GM21529 (cell line): ENCODE measurements at regions not wholly inside any gene's neighbourhood (a gene's known extent, or its start where the extent isn't known, plus 50 kb on each side); places are given as distances from the start of the nearest gene placed in this dataset.

Source experiments
- ATAC-seq: cut with Tn5 transposase; IDR thresholded peaks from one replicate; pipeline ENCODE4 v1.9.1; 2021; ENCODE audit not compliant: unreplicated experiment

DNA sequence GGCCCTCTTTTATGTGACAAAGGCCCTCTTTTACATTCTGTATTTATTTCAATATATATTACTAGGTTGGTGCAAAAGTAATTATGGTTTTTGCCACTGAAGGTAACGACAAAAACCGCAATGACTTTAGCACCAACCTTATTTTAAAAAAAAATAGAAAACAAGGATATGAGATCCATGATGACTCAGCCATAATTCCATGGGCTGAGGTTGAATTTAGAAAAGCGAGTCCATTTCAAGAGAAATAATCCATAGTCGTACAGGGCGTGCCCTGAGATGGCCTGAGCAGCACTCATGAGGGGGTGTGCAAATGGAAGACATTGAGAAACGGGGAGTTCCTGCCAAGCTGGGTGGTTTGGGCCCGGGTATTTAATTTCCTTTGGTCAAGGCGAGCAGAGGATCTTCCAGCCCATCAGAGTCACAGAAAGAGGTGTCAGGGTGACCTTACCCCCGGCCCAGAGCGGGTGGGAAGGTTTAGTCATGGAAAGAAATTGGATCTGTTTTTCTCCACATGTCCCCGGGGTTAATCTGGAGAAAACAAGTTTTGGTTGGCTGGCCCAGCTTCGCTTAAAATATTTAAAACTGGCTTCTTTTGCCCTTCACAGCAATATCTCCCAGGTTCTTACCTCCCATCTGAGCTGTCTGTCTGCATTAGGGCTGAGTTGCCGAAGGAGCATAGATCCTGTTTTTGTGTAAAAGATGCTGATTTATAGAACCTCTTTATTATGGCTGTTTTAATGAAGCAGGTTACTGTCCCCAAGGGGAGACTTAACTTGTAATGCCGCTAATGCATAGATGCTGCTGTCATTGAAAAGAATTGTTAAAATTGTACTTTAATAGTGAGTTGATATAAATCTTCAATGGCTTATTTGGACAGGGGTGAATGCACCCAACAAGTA lies 255.6 kb downstream of the PREX1 start:
- no peak for ATAC-seq

DNA sequence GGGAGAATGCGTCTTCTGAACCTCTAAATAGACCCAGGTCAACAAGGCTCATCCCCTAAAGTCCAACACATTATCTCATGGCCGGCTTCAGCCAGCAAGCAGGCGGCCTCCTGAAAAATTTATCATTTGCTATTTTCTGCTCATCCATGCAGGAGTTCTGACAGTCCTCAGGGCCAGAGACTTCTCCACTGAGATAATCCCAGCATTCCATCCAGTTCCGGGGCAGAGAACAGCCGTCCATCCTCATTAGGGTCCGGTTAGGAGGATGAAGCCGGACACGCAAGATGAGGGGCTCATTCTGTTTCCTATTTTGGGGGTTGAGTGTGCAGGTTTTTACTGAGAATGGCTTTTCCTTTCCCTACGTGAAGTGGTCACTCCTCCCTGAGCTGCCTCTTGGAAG lies 258.1 kb downstream of the PREX1 start:
- ATAC-seq, result no peak

DNA sequence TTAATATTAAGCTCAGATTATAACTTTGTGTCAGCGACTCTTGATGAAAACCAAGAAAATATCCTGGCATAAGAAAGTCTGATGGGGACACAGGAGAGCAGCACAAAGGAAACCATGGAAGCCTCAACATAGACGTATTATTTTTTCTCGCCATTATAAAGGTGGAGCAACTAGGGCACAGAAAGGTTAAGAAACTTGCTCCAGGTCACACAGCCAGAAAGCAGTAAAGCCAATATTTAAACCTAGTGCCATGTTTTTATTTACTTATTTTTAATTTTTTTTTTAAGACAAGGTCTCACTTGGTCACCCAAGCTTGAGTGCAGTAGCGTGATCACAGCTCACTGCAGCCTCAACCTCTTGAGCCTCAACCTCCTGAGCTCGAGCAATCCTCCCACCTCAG lies 259.3 kb downstream of the PREX1 start:
- no peak for ATAC-seq

DNA sequence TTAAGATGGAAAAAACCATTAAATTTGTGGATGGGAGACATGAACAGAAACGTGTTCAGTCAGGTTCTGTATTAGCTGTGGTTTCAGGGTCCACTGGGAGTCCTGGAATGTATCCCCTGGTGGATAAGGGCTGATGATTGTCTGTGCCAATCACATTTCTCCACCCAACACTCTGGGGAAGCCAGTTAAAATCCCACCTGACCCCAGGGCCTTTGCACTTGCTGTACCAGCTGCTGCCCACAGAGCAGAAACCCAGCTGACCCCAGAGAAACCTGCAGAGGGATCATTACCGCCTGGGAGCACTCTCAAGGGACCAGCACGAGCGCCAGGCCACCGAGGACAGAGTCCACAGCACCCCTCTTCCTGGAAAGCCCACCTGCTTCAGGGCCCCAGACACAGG lies 260.7 kb downstream of the PREX1 start:
- ATAC-seq, result no peak

DNA sequence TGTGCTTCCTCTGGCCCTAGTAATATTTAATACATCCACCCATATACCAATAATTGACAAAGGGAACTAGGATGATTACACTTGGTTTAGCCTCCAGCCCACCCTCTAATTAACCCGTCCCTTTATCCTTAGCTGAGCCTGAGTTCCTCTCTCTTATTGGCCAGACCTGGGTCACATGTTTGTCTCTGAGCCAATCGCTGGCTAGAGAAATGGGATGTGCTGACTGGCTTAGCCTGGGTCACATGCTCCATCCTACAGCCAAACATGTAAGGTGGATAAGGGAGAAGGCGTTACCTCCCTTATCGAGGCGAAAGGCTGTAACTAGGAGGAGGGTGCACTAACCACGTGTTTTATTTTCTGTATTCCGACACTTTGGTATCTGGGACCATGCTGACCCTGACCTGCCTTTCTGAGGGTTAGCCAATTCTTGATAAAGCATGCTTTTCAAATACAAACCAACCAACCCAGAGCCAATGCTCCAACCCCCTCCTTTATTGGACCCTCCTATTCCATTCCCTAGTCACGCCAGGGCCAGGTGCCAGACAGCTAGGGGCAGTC lies 262.7 kb downstream of the PREX1 start:
- no peak for ATAC-seq

DNA sequence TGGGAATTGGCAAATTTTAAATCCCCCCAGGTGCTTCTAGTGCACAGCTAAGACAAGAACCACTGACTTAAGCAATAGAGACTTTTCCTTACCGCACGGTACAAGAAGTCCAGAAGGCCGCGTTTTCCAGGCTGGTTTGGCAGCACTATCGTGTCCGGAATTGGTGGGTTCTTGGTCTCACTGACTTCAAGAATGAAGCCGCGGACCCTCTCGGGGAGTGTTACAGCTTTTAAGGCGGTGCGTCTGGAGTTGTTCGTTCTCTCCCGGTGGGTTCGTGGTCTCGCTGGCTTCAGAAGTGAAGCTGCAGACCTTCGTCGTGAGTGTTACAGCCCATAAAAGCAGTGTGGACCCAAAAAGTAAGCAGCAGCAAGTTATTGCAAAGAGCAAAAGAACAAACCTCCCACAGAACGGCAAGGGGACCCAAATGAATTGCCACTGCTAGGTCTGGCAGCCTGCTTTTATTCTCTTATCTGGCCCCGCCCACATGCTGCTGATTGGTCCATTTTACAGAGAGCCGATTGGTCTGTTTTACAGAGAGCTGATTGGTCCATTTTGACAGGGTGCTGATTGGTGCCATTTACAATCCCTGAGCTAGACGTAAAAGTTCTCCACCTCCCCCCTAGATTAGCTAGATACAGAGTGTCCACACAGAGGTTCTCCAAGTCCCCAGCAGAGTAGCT lies 264.5 kb downstream of the PREX1 start:
- no peak for ATAC-seq

DNA sequence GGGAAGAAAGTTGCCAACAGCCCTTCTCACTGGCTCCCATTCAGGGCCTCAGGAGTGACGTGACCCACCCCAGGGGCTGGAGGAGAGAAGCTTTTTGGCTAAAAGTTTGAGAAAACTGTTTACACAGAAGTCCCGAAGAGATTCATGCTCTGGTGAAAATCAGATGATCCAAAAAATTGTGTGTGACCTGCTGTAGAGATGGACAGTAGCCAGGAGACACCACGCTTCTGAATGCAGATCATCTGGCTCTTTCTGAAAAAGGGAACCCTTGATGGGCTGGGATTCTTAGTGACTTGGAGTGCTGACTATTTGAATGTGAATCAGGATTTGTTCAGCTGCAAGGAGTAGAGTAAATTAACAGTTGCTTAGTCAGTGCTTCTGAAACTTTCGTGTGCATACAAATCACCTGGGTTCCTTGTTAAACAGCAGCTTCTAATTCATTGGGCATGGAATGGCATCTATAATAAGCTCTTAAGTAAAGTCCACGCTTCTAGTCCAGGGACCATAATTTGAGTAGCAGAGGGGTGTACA lies 265.1 kb downstream of the PREX1 start:
- no peak for ATAC-seq

DNA sequence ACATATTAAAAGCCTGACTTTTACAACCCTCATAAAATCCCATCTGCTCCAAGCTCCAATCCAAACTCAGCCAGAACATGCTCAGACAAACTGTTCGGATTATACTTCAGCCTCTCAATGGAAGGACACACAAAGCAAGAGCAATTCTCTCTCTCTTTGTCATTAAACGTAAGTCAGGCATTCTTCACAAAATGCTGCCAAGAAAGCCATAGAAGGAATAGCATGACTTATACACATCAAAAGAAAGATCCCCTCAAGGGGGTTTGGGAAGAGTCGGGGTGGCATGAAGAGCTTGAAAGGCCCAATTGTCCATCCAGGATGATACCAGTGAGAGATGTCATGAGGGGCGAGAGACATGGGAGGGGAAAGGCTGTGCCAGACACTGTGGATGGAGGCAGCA lies 268.9 kb downstream of the PREX1 start:
- no peak for ATAC-seq

DNA sequence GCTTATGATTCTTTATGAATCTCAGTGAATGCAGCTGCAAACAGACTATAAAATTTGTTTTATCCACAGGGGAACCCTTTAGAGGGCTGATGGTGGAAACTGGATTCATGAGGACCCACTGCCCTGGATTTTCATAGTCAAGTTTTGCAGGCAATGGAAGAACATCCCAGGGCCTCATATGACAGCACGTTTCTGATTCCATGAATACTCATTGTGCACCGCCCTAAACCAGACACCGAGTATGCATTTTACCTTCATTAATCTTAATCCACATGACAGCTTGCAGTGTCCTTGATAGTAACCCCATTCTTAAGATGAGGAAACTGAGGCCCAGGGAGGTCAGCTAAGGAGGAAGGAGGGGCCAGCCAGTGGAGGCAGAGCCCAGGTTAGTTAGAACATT lies 270.4 kb downstream of the PREX1 start:
- no peak for ATAC-seq

DNA sequence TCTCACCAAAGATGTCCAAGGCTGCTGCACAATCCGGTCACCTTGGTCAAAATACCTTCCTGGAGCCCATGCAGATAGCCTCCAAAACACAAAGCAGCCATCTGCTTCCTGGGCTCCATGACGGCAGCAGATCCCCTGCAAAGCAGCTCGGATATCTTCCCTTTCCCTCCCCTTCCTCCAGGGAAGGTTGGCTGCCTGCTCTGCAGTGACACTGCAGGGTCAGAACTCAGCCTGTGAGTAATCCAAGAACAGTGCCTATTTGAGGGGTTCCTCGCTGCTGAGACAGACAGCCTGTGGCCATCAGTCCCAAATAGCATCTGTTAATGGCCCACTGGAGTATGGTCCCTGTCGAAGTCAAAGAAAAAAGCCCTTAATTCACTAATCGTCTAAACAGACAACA lies 270.8 kb downstream of the PREX1 start:
- no peak for ATAC-seq

DNA sequence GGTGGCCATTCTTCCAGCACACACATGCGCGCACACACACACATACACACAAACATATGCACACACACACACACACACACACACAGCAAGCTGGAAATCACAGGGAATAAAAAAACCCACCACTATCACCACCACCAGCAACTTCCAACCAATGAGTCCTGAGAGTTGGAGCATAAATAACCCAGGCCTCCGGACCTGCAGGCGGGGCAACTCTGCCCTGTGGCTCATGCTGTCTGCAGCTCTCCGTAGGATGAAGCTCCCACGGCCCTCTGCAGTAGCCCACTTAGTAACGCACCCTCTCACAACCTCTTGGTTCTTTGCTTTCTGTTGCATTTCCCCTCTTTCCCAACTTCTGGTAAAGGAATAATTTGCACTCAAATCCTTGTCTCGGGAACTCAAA lies 275.2 kb downstream of the PREX1 start:
- ATAC-seq, result no peak

DNA sequence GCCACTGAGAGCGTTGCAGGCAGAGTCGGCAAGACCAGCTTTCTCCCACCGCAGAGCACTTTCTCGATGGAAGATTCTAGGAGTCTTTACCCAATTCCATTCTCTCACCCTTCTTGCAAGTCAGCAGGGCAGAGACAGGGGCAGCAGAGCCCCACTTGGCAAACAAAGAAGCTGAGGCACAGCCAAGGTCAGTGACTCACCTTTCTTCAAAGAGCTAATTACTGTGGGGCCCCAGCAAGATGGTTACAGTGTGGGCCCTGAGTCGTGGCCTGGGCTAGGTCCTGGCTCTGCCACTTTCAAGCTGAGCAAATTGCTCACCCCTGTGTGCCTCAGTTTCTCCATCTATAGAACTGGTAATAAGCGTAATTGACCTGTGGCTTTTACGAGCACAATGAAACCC lies 277.0 kb downstream of the PREX1 start:
- no peak for ATAC-seq

DNA sequence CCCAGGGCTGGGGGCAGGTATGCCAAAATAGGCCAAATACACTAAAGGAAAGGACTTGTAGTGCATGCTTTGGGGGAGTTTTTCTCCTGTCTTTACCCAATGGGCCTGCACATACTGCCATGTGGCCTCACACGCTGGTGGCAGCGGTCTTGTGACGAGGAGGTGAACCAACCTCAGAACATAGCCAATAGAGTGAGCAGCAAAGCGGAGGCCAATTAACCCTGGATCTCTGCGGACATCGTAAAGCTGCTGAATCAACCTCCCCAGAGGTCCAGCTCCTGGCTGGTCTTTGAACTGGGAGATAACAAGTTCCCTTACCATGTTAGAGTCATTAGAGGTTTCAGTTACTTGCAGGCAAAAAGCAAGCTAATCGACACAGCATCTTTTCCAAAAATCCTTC lies 280.1 kb downstream of the PREX1 start:
- no peak for ATAC-seq

DNA sequence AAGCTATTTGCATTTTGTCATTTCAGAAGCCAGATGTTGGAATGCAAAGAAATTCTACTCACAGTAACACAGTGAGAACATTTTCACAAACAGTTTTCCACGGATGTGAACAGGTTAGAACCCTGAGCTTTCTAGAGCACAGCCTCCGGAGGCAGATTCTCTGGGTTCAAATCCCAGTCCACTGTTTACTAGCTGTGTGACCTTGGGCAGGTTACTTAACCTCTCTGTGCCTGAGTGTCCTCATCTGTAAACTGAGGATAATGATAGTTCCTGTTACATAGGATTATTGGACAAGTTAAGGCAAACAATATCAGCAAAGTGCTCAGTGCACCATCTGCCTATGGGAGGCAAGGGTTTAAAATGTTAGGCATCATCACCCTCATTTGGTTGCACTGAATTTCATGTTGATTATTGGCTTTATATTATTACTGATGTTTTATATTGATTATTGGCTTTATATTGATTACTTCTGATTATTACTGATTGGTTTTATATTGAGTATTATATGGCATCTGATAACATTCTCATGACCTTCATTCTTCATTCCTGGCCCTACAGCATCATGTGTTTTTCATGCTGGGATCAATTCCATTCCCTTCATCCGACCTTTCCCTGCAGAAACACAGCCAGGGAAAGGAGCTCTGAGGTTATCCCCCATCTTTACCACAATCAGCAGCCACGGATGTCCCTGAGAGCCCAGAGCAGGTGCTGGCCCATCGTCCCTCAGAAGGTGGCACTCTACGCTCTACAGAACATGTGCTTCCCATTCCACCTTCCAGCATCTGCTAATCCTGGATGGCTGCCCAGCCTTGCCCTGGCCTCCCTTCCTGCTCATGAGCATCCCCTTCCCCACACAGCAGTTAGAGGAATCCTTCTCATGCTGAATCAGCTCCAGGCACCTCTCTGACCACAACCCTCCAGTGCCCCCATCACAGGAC lies 283.1 kb downstream of the PREX1 start:
- no peak for ATAC-seq

DNA sequence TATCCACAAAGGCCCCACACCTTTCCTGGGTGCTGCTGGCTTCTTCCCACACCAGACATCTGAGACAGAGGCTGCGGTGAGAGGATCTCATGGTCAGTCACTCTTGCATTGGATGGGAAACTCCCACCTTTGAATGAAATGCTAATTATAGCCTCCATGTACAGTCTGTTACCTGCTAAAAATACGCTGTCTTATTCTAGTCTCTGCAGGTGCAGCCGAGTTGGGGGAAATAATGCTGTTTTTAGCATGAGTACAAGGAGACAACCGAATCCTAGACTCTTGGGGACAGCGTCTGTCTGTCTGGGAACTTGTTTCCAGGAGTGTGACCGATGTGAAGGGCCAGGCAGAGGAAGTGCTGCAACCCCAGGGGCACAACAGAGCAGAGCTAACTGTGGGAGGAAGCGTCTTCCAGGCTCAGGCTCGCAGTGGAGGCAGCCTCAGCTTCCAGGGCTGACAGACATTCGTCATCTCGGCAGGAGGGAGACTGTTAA lies 286.2 kb downstream of the PREX1 start:
- ATAC-seq, result peak; percentile 80

DNA sequence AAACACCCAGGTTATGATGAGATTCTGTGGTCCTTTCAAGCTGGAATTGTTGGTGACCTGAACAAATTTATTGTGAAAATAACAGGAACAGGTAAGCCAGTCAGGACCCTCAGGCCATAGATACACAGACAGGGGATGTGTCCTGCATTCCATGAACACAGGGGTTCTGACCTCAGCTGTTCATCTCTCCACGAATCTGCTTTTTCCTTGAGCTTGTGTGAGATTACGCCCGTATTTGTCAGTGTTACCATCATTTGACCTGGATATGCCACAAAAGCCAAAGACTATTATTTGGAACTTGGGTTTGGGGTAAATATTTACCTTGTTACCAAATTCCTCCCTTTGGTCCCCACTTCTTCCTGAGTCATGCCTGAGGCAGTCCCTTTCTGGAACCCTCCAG lies 288.9 kb downstream of the PREX1 start:
- ATAC-seq, result no peak

DNA sequence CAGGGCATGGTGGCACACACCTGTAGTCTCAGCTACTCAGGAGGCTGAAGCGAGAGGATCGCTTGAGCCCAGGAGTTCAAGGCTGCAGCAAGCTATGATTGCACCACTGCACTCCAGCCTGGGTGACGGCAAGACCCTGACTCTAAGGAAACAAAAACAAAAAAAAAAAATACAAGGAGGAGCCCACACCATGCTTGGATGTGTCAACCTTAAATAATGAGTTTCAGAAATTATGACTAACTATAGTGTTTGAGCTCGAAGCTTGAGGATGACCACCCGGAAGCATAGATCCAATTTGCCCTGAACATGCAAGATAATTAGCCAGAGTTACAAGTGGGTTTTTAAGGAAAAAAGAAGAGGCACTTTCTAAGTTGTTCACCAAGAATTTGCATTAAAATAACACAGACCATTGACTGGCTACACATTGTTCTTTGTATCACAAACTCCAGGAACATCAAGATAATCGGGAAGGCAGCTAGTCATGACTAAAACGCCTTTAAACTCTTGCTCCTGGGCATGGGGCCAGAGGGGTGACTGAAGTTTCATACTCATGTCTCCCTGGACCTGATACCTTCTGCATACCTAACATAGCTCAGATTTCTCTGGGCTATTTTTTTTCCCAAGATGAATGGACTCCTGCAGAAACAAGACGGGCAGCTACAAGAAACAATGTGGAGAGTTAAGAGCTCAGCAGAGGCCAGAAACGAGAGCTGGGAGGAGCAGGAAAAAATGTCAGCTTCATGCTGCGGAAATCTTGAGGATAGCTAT lies 289.6 kb downstream of the PREX1 start:
- no peak for ATAC-seq

DNA sequence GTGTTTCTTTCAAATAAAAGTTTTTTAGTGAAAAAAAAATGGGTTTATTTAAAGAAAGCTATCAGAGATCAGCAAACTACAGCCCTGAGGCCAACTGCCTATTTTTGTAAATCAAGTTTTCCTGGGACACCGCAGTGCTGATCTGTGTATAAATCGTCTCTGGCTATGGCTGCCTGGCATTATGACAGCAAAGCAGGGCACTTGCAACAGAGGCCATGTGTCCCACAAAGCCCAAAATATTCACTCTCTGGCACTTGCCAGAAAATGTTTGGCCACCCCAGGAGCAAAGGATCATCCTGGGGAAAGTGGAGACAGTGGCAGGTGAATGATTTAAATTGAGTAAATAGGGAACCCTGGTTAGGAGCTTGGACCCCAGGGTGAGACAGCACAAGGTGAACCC lies 291.6 kb downstream of the PREX1 start:
- ATAC-seq, result no peak

DNA sequence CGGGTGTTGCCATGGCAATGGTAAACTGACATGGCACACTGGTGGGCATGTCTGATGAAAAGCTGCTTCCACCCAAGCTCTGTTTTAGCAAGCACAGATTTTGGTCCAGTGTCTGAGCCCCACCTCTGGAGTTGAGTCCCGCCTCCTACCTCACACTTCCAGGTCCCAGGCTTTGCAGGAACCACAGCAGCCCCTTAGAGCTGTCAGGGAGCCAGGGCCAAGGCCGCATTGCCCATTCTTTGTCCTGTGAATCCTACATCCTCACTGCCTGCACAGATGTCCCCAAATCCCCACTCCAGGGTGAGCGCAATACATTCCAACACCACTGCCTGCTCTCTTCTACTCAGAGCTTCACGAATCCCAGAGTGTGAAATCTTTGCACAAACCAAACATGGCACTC lies 292.2 kb downstream of the PREX1 start:
- no peak for ATAC-seq

DNA sequence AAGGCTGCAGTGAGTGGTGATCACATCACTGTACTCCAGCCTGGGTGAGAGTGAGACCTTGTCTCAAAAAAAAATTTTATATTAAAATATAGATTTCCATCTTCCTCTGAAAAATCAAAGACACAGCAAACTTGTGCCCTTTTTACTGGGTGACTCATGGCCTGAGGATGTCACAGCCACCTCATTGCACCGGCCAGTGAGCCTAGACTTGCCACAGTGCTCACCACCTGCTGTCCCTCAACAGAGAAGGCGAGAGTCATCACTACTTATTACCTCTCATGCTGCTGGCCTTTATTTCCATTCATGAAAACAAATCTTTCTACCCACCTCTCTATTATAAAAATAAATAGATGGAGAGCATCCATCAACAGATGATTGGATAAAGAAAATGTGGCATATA lies 295.8 kb downstream of the PREX1 start:
- no peak for ATAC-seq
